ENCODE measurements at regions not wholly inside any gene's neighbourhood (a gene's known extent, or its start where the extent isn't known, plus 50 kb on each side); places are given as distances from the start of the nearest gene placed in this dataset.

DNA sequence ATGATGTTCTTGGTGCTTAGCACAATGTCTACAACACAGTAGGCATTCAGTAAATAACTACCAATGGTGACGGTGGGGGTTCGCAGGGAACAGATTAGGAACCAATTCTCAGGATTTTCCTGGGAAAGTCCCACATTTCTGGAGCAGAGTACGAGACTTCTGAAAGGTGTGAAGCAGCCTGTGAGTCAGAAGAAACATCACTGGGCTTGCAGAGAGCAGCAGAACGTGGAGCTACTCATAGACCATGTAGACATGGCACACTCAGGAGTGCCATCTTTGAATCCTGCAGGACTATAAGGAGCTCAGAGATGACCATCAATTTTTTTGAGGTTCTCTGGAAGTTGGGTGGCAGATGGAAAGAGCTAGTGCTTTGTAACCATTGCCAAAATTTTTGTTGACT lies 106.6 kb upstream of the ANKRD55 start:
- H3K79me2 ChIP-seq (replicated peaks; ENCODE audit: insufficient read depth, low read length), result no peaks in the 10 kb centered on the region
- H3K27ac ChIP-seq (ENCODE audit: low read length), result no peak overlapping the region
- H4K20me1 ChIP-seq (ENCODE audit: insufficient read depth), result no peaks in the 10 kb centered on the region
- H3K36me3 ChIP-seq (ENCODE audit: insufficient read depth, low read length), result no peaks in the 10 kb centered on the region
- no peaks in the 10 kb centered on the region for H3K9me3 ChIP-seq (ENCODE audit: low read length)
- no peak for TF ChIP-seq POLR2AphosphoS5 (IDR thresholded peaks at IDR 0.05)
- TF ChIP-seq, protein P1, sequence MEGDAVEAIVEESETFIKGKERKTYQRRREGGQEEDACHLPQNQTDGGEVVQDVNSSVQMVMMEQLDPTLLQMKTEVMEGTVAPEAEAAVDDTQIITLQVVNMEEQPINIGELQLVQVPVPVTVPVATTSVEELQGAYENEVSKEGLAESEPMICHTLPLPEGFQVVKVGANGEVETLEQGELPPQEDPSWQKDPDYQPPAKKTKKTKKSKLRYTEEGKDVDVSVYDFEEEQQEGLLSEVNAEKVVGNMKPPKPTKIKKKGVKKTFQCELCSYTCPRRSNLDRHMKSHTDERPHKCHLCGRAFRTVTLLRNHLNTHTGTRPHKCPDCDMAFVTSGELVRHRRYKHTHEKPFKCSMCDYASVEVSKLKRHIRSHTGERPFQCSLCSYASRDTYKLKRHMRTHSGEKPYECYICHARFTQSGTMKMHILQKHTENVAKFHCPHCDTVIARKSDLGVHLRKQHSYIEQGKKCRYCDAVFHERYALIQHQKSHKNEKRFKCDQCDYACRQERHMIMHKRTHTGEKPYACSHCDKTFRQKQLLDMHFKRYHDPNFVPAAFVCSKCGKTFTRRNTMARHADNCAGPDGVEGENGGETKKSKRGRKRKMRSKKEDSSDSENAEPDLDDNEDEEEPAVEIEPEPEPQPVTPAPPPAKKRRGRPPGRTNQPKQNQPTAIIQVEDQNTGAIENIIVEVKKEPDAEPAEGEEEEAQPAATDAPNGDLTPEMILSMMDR (IDR thresholded peaks at IDR 0.05; ENCODE audit: poor library complexity, severe bottlenecking), result no peak
- no peak for TF ChIP-seq TAF1 (IDR thresholded peaks at IDR 0.05; ENCODE audit: low read depth)
- TF ChIP-seq SMC3 (conservative IDR thresholded peaks at IDR 0.05; ENCODE audit: poor library complexity), result no peak
- TF ChIP-seq RAD21 (conservative IDR thresholded peaks at IDR 0.05), result no peak
- TF ChIP-seq EZH2 (IDR thresholded peaks at IDR 0.05; ENCODE audit: borderline replicate concordance, insufficient read depth, low read length, poor library complexity, severe bottlenecking), result no peak
- TF ChIP-seq, protein P2, sequence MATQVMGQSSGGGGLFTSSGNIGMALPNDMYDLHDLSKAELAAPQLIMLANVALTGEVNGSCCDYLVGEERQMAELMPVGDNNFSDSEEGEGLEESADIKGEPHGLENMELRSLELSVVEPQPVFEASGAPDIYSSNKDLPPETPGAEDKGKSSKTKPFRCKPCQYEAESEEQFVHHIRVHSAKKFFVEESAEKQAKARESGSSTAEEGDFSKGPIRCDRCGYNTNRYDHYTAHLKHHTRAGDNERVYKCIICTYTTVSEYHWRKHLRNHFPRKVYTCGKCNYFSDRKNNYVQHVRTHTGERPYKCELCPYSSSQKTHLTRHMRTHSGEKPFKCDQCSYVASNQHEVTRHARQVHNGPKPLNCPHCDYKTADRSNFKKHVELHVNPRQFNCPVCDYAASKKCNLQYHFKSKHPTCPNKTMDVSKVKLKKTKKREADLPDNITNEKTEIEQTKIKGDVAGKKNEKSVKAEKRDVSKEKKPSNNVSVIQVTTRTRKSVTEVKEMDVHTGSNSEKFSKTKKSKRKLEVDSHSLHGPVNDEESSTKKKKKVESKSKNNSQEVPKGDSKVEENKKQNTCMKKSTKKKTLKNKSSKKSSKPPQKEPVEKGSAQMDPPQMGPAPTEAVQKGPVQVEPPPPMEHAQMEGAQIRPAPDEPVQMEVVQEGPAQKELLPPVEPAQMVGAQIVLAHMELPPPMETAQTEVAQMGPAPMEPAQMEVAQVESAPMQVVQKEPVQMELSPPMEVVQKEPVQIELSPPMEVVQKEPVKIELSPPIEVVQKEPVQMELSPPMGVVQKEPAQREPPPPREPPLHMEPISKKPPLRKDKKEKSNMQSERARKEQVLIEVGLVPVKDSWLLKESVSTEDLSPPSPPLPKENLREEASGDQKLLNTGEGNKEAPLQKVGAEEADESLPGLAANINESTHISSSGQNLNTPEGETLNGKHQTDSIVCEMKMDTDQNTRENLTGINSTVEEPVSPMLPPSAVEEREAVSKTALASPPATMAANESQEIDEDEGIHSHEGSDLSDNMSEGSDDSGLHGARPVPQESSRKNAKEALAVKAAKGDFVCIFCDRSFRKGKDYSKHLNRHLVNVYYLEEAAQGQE (IDR thresholded peaks at IDR 0.05; ENCODE audit: borderline replicate concordance), result no peak
- TF ChIP-seq MXI1 (conservative IDR thresholded peaks at IDR 0.05; ENCODE audit: poor library complexity, severe bottlenecking), result no peak
- TF ChIP-seq EP300 (conservative IDR thresholded peaks at IDR 0.05; ENCODE audit: poor library complexity, severe bottlenecking), result no peak
- no peak overlapping the region for H3K9ac ChIP-seq (ENCODE audit: low read length)
- H3K27me3 ChIP-seq (ENCODE audit: insufficient read depth, low read depth, low read length), result no peaks in the 10 kb centered on the region
- H2AFZ ChIP-seq (ENCODE audit: low read depth, low read length), result no peak overlapping the region
- H3F3A ChIP-seq (ENCODE audit: insufficient read depth, low read length, poor library complexity, severe bottlenecking), result no peaks in the 10 kb centered on the region
- no peak overlapping the region for H3K4me2 ChIP-seq (ENCODE audit: low read length)
- H3K4me3 ChIP-seq (ENCODE audit: low read length), result no peak overlapping the region
- H3K9me2 ChIP-seq (ENCODE audit: insufficient read depth, low read length), result no peaks in the 10 kb centered on the region

DNA sequence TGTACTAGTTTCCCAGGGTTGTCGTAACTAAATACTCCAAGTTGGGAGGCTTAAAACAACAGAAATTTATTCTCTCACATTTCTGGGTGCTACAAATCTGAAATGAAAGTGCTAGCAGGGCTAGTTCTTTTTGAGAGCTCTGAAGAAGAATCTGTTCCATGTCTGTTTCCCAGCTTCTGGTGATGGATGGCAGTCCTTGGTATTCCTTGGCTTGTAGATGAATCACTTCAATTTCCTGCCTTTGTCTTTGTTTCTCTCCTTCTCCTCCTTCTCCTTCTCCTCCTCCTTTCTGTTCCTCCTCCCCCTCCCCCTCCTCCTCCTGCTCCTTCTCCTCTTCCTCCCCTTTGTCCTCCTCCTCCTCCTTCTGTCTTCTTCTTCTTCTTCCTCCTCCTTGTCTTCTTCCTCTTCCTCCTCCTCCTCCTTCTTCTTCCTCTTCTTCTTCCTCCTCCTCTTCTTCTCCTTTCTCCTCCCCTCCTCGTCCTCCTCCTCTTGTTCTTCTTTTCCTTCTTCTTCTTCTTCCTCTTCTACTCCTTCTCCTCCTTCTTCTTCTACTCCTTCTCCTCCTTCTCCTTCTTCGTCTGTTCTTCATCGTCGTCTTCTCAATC lies 104.7 kb upstream of the ANKRD55 start:
- H3K27me3 ChIP-seq (ENCODE audit: insufficient read depth, low read depth, low read length), result no peaks in the 10 kb centered on the region
- H3K27ac ChIP-seq (ENCODE audit: low read length), result no peak overlapping the region
- TF ChIP-seq, protein P1 (IDR thresholded peaks at IDR 0.05; ENCODE audit: poor library complexity, severe bottlenecking), result no peak
- TF ChIP-seq TAF1 (IDR thresholded peaks at IDR 0.05; ENCODE audit: low read depth) (no peak), RAD21 (conservative IDR thresholded peaks at IDR 0.05) (no peak), EZH2 (IDR thresholded peaks at IDR 0.05; ENCODE audit: borderline replicate concordance, insufficient read depth, low read length, poor library complexity, severe bottlenecking) (no peak), MXI1 (conservative IDR thresholded peaks at IDR 0.05; ENCODE audit: poor library complexity, severe bottlenecking) (no peak), POLR2AphosphoS5 (IDR thresholded peaks at IDR 0.05) (no peak), SMC3 (conservative IDR thresholded peaks at IDR 0.05; ENCODE audit: poor library complexity) (no peak)
- TF ChIP-seq, protein P2 (IDR thresholded peaks at IDR 0.05; ENCODE audit: borderline replicate concordance), result no peak
- no peaks in the 10 kb centered on the region for H3K79me2 ChIP-seq (replicated peaks; ENCODE audit: insufficient read depth, low read length)
- H3K4me3 ChIP-seq (ENCODE audit: low read length), result no peak overlapping the region
- H3K36me3 ChIP-seq (ENCODE audit: insufficient read depth, low read length), result no peaks in the 10 kb centered on the region
- H2AFZ ChIP-seq (ENCODE audit: low read depth, low read length), result peak overlapping the region; percentile 38
- H3F3A ChIP-seq (ENCODE audit: insufficient read depth, low read length, poor library complexity, severe bottlenecking), result no peaks in the 10 kb centered on the region
- H4K20me1 ChIP-seq (ENCODE audit: insufficient read depth), result no peaks in the 10 kb centered on the region
- H3K9me3 ChIP-seq (ENCODE audit: low read length), result no peaks in the 10 kb centered on the region
- H3K4me2 ChIP-seq (ENCODE audit: low read length), result no peak overlapping the region
- H3K9ac ChIP-seq (ENCODE audit: low read length), result no peak overlapping the region
- no peaks in the 10 kb centered on the region for H3K9me2 ChIP-seq (ENCODE audit: insufficient read depth, low read length)
